ENCODE measurements at regions not wholly inside any gene's neighbourhood (a gene's known extent, or its start where the extent isn't known, plus 50 kb on each side); places are given as distances from the start of the nearest gene placed in this dataset.

DNA sequence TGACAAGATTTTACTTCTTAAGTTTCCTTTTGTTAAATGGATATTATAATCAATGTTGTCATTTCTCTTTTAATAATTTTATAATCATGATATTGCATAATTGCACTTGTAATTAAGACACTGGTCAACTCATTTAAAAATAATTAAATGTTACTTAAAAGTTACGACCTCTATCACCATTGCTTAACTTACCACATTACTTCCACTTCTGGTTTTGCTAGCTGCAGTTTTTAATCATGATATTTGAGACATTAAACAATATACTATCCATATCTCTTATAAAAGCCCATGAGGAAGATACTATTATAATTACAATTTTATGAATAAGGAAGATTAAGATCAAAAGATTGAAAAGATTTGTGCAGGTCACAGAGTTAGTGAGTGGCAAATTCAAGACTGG, 502.0 kb downstream of the RNF144A start:
- H3K27me3 Mint-ChIP-seq = peaks cover 14% of the 10 kb centered on the region
- no peak for DNase-seq
- no peak overlapping the region for H3K4me3 Mint-ChIP-seq
- peaks cover 3% of the 10 kb centered on the region for H3K4me1 Mint-ChIP-seq (ENCODE audit: low read depth)
- H3K27ac Mint-ChIP-seq = no peak overlapping the region
- H3K9me3 Mint-ChIP-seq = peaks cover 3% of the 10 kb centered on the region
- no peaks in the 10 kb centered on the region for H3K36me3 Mint-ChIP-seq (ENCODE audit: low read depth)

DNA sequence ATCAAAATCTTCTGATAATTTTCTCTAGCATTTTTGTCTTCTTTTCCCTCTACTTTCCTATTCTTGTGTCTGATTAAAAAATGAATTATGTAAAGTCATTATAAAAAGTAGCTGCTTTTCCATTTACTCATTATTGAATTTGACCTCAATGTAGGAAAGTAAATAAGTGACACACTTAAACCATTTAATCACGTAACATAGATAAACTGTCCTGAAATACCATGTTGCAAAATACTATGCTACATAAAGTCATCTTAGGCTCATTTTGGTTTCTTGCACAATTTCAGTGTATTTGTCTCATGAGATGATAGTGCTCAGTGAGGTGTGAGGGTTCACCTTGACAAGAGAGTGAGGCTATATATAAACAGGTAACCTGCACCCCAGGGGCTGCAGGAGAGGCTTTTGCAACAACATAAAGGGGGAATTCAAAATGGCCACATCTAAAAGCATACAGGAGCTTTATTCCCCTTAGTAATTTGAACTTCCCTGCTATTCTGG, 502.7 kb downstream of the RNF144A start:
- no peak overlapping the region for H3K27ac Mint-ChIP-seq
- no peak overlapping the region for H3K4me3 Mint-ChIP-seq
- no peaks in the 10 kb centered on the region for H3K36me3 Mint-ChIP-seq (ENCODE audit: low read depth)
- H3K9me3 Mint-ChIP-seq = peaks cover 3% of the 10 kb centered on the region
- peaks cover 3% of the 10 kb centered on the region for H3K4me1 Mint-ChIP-seq (ENCODE audit: low read depth)
- DNase-seq = no peak
- H3K27me3 Mint-ChIP-seq = peaks cover 14% of the 10 kb centered on the region

DNA sequence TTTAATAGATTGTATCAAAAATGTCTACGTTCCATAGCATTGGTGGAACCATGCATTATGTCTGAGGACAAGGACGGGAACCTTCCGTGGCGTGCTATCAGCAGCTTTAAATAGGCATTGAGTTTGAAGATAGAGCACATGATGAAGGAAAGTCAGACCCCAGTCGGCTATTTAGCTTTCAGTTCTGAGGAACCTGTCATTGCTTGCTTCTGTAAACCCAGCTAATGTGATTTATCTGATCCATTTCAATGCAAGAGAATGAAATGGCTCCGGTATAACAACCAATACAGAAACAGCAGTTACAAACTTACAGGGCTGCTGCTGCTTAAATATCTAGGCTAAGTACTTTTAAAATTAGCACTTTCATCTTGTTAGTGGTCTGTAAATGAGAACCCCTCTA, 503.3 kb downstream of the RNF144A start:
- Mint-ChIP-seq H3K9me3 (peaks cover 3% of the 10 kb centered on the region), H3K27me3 (peaks cover 14% of the 10 kb centered on the region), H3K4me1 (ENCODE audit: low read depth) (peaks cover 3% of the 10 kb centered on the region), H3K36me3 (ENCODE audit: low read depth) (no peaks in the 10 kb centered on the region), H3K4me3 (no peak overlapping the region), H3K27ac (no peak overlapping the region)
- no peak for DNase-seq

DNA sequence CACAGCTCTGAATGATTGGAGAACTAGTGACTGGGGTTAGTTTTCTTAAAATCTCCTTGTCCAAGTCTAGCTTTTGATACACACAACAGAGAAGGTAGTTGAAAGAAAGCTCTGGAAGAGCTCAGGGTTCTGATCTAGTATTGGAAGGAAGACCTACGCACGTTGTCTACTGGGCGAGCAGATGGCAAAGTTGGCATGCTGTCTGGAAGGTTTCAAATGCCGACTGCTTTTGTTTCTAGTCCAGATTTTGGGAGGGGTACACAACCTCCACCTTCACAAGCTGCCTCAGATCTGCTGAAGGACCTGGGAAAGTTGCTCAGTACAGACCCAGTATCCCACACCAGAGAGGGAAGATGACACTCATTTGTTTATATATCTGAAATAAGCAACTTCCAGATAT, 507.3 kb downstream of the RNF144A start:
- Mint-ChIP-seq H3K9me3 (no peaks in the 10 kb centered on the region), H3K27me3 (peaks cover 20% of the 10 kb centered on the region), H3K27ac (no peak overlapping the region), H3K4me3 (no peak overlapping the region), H3K36me3 (ENCODE audit: low read depth) (peaks cover under 1% of the 10 kb centered on the region), H3K4me1 (ENCODE audit: low read depth) (peaks cover 22% of the 10 kb centered on the region)
- no peak for DNase-seq

DNA sequence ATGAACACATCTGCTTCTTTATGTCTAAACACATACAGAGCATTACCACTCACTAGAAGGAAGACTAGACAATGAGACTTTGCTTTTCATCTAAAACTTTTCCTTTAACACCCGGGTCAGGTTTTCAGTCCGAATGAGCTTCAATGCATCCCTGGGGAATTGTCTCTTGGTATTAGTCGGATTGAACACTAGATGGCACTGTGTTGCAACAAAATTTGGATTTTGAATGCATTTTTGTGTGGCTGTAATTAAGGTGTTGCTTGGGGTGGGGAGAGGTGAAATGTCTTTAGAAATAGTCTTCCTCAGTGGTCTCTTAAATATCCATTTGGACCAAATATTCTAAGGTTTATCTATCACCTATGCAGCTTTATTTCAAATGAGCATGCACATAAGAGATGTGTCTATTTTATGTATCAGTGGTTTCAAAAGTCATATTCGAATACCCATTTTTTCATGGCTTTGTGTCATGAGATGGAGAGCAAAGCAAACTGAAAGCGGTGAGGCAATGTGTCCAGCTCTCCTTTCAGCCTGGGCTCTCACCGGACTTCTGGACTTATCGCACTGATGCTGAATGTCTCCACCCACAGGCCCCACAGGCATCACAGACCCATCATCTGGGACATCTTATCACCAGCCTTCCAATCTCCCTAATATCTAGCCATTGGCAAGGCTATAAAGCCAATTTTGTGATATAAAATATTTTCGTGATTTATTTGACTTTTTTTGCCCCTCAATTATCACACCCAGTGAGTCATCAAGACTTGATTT, 510.3 kb downstream of the RNF144A start:
- peaks cover 4% of the 10 kb centered on the region for H3K9me3 Mint-ChIP-seq
- no peak for DNase-seq
- H3K4me1 Mint-ChIP-seq (ENCODE audit: low read depth) = peaks cover 46% of the 10 kb centered on the region
- peaks cover 7% of the 10 kb centered on the region for H3K36me3 Mint-ChIP-seq (ENCODE audit: low read depth)
- peak overlapping the region; percentile 26 for H3K4me3 Mint-ChIP-seq
- peak overlapping the region; percentile 78 for H3K27ac Mint-ChIP-seq
- peaks cover 9% of the 10 kb centered on the region for H3K27me3 Mint-ChIP-seq

DNA sequence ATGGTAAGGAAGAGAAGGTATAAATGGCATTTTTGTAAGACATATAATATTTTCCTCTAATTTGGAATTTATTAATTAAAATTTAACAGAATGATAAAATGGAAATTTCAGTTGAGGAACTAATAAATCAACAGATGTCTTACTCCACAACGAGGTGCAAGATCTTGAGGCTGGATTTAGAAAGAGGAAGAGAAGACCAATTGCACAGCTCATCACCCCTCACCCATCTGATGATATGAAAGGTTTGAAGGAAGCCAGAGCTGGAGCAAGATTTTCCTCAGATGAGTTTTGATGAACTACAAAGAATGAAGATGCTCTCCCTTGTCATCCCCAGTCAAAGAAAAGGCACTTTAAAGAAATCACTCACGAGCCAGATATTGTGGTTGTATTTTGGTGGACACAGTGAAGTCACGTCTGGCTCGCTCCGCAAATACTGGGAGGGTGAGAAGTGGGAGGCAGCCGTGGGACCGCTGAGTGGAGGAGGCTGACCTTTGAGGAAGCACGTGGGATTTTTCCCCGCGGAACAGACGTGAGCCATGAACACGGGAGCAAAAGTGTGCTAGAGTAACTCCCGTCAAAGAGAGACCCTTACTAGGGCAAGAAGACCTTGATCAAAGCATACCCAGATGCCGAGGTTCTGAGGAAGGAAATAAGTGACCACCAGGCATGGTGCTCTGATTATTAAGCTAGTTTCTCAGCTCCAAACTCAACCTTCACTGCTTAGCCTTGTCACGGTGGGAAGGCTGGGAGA, 511.4 kb downstream of the RNF144A start:
- H3K4me3 Mint-ChIP-seq = peak overlapping the region; percentile 39
- peaks cover 5% of the 10 kb centered on the region for H3K27me3 Mint-ChIP-seq
- H3K9me3 Mint-ChIP-seq = peaks cover 9% of the 10 kb centered on the region
- no peak for DNase-seq
- peaks cover 50% of the 10 kb centered on the region for H3K4me1 Mint-ChIP-seq (ENCODE audit: low read depth)
- H3K27ac Mint-ChIP-seq = peak overlapping the region; percentile 78
- H3K36me3 Mint-ChIP-seq (ENCODE audit: low read depth) = peaks cover 14% of the 10 kb centered on the region

DNA sequence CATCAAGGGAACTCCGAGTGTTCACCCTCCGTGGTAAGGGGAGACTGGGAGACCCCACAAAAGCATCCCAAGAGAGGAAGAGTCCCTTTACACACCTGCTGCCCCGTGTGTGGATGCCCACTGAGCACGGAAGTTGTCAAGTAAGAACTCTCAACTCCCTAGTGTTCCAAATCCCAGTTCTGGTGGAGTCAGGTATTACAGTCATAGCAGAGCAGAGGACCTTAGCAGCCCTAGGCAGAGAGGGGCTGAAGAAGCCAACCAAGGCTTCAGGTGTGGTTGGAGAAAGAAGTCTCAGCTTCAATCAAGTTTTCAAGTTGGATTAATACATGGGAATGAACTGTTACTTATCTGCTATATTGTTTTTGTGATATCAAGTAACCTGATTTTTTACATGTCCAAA, 512.5 kb downstream of the RNF144A start:
- Mint-ChIP-seq H3K36me3 (ENCODE audit: low read depth) (peaks cover 24% of the 10 kb centered on the region), H3K4me3 (peak overlapping the region; percentile 77), H3K27me3 (peaks cover 5% of the 10 kb centered on the region), H3K27ac (peak overlapping the region; percentile 94), H3K4me1 (ENCODE audit: low read depth) (peaks cover 59% of the 10 kb centered on the region), H3K9me3 (peaks cover 18% of the 10 kb centered on the region)
- DNase-seq = no peak

DNA sequence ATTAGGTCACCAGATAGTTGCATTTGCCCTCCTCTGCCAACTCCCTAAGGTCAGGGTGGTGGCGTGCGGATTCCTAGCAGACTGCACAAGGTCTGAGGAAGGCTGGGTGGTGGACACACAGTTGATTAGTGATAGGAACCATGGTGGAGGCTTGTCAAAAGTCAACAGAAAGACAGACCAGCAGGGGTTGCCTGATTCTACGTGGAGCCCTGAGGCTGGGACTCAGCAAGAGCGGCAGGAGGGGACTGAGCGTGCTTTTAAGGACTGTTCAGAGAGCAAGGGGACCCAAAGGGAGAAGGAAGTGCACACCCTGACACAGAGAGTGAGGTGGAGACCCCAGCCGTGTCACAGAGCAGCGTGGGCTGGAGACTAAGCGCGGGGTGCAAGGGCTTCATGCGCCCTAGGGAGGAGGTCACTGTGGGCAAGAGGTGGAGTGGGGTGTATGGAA, 513.2 kb downstream of the RNF144A start:
- Mint-ChIP-seq H3K27me3 (peaks cover 5% of the 10 kb centered on the region), H3K4me1 (ENCODE audit: low read depth) (peaks cover 66% of the 10 kb centered on the region), H3K9me3 (peaks cover 18% of the 10 kb centered on the region), H3K4me3 (peak overlapping the region; percentile 77), H3K27ac (peak overlapping the region; percentile 94), H3K36me3 (ENCODE audit: low read depth) (peaks cover 31% of the 10 kb centered on the region)
- peak; percentile 66 for DNase-seq

DNA sequence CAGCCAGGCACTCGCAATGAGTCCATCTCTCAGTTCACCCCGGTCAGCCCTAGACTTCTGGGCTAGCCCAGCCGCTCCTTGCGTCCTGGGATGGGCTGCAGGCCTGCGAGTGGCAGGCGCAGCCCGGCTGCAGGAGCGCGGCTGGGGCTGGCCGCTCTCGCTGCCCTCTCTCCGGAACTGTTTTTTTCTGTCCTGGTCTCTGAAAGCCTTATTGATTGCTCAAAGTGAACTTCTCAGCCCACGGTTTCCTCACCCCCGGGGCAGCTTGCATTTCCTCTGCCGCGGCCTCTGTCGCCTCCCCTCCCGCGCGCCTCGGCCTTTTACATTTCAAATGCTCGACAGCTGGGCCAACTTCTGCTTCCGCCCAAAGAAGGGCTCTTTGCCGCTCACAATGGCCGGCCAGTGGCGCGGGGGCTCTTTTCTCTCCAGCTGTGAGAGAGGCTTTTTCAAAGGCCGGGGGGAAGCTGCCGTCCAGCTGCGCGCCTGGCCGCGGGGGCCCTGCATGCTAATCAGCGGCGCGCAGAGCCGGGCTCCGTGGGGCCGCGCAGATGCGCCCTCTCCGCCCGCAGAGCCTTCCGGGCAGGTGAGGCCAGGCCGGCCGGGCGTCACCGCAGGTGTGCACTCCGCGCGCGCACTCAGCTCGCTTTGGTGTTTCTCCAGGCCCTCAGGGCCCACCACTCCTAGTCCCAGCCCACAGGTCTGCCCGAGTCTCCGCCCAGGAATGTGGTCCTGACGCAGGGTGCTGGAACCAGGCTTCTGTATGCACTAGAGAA, 513.8 kb downstream of the RNF144A start:
- peaks cover 72% of the 10 kb centered on the region for H3K4me1 Mint-ChIP-seq (ENCODE audit: low read depth)
- peak; percentile 77 for DNase-seq
- peaks cover 18% of the 10 kb centered on the region for H3K9me3 Mint-ChIP-seq
- H3K27ac Mint-ChIP-seq = peak overlapping the region; percentile 94
- peak overlapping the region; percentile 77 for H3K4me3 Mint-ChIP-seq
- peaks cover 5% of the 10 kb centered on the region for H3K27me3 Mint-ChIP-seq
- peaks cover 34% of the 10 kb centered on the region for H3K36me3 Mint-ChIP-seq (ENCODE audit: low read depth)

DNA sequence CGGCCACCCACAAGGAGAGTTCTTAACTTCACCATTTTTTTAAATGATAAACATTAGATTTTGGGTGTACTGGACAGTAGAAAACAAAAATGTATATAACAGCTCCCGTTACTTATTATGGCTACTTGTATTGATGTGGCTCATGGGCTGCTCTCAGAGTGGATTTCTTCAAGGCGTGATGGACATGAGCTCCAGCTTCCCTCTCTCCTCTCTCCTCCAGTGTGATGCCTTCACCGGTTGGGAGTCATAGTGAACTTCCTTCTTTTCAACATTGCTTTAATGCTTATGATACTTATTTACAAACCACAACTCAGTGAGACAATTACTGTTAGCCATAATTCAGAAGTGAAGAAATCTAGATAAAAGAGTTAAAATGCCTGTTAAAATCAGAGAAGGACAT, 515.2 kb downstream of the RNF144A start:
- H3K9me3 Mint-ChIP-seq = peaks cover 18% of the 10 kb centered on the region
- peaks cover 37% of the 10 kb centered on the region for H3K36me3 Mint-ChIP-seq (ENCODE audit: low read depth)
- H3K27me3 Mint-ChIP-seq = no peaks in the 10 kb centered on the region
- peaks cover 82% of the 10 kb centered on the region for H3K4me1 Mint-ChIP-seq (ENCODE audit: low read depth)
- peak overlapping the region; percentile 47 for H3K27ac Mint-ChIP-seq
- no peak for DNase-seq
- peak overlapping the region; percentile 22 for H3K4me3 Mint-ChIP-seq

DNA sequence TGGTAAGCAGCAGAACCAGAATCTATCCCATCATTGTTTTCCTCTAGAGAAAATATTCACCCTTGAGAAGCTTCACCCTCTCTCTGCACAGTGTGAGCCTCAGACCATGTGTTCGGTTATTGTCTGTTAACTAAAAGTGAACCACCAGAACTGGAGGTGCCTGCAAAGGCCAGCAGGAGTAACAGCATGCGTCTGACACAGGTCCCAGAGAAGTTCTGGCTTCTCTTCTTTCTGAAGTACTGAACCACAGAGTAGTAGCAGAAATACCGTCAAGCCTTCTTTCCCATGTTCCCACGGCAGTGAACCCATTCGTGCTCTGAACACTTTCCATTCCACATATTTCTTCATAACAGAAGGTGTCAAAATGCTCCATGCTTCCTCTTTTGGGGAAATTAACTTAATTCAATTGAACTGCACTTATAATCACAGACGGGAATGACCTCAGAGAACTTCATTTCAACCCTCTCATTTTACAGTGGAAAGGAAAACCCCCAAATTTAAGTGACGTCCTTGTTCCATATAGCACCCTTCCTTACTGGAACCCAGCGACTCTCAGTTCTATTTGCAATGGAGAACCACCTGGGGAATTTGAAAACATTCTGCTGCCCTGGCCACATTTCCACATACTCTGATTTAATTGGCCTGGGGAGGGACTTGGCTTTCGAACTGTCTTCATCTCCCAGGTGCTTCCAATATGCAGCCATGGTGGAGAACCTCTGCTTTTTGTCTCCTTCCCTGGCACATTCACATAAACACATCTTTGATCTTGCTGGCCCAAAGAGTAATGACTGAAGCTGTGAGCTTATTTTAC, 519.1 kb downstream of the RNF144A start:
- peaks cover 56% of the 10 kb centered on the region for H3K36me3 Mint-ChIP-seq (ENCODE audit: low read depth)
- no peak overlapping the region for H3K4me3 Mint-ChIP-seq

DNA sequence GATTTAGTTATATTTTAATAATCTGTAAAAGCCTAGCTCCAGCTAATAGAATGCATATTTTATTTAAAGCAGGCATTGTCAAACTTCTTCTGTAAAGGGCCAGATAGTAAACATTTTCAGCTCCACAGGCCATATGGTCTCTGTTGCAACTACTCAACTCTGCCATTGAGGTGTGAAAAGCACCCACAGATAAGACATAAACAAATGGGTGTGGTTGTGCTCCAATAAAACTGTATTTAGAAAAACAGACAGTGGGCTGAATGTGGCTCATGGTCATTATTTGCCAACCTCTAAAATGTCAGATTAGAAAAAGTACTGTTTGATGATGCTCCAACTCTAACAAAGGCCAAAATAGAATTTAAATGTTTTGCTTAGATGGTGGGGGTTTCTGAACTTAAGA, 519.9 kb downstream of the RNF144A start:
- Mint-ChIP-seq H3K27me3 (no peaks in the 10 kb centered on the region), H3K9me3 (peaks cover 36% of the 10 kb centered on the region), H3K4me1 (ENCODE audit: low read depth) (peaks cover 86% of the 10 kb centered on the region), H3K27ac (peak overlapping the region; percentile 91), H3K36me3 (ENCODE audit: low read depth) (peaks cover 64% of the 10 kb centered on the region), H3K4me3 (peak overlapping the region; percentile 5)
- no peak for DNase-seq

More for the DNA sequence above, 519.1 kb downstream of the RNF144A start:
- H3K4me1 Mint-ChIP-seq (ENCODE audit: low read depth) = peaks cover 82% of the 10 kb centered on the region
- H3K9me3 Mint-ChIP-seq = peaks cover 29% of the 10 kb centered on the region
- H3K27ac Mint-ChIP-seq = peak overlapping the region; percentile 91
- DNase-seq = no peak
- no peaks in the 10 kb centered on the region for H3K27me3 Mint-ChIP-seq

DNA sequence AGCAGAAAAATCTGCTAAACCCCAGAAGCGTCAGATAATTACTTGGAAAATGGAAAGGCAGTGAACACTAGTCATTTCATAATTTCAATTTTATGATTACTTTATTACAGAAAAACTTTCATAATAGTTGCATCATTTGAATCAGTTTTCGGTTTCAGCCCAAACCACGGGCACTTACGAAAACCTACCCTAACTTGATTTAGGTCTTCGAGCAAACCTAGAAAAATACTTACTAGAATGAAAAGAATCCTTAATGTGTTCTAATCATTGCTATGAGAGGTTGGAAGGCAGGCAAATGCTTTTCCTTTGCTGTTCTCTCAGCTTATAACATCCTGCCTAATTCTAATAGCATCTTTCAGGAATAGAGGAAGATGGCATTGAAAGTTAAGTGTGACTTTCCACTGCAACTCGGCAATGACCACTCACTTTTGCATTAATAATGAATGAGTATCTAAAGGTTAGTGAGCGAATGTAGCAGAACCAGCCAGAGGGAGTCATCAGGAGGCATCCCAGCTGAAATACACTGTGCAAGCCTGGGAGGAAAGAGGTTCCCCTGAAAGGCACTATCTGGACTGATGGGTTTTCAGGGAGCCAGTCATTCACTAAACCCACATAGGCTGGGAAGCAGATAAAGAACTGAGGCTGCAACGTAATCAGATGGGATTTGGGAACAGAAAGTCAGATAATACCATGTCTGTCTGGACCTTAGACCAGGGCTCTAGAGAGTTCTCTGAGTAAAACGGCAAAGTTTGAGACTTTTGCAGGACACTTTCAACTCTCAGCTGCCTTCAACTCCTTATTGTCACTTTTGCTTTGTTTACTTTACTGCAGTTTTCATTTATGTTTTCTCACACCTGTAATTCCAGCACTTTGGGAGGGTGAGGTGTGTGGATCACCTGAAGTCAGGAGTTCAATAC, 520.8 kb downstream of the RNF144A start:
- Mint-ChIP-seq H3K4me3 (peak overlapping the region; percentile 5), H3K4me1 (ENCODE audit: low read depth) (peaks cover 87% of the 10 kb centered on the region), H3K9me3 (peaks cover 36% of the 10 kb centered on the region), H3K36me3 (ENCODE audit: low read depth) (peaks cover 64% of the 10 kb centered on the region), H3K27ac (peak overlapping the region; percentile 91), H3K27me3 (no peaks in the 10 kb centered on the region)
- DNase-seq = no peak

Measured in activated T-cell treated with anti-CD3 and anti-CD28 coated beads, Interleukin-2, amount 50 U/mL, for 24 hours (primary cell).